ENCODE measurements at regions not wholly inside any gene's neighbourhood (a gene's known extent, or its start where the extent isn't known, plus 50 kb on each side); places are given as distances from the start of the nearest gene placed in this dataset.

DNA sequence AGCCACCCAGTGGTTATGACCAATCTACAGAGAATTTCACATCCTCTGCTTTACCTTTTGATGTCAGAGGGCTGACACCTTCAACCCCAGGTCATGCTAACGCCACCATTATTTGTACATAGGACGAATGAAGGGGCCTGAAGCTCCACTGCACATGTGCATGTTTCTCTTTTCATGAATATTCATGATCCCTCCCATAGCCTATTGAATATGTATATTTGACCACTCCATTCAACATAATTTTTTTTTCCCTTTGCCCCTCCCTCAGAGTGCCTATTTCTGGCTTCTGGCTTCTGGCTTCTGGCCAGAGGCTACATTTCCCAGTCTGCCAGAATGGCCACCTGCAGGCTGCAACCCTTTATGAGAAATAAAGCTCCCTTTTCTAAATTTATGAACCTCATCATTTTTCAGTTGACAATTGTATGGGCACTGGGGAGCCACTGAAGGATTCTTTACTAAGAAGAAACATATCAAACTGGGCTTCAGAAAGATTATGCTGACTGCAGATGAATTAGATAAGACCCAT, 406.7 kb downstream of the SIPA1L2 start:
- DNase-seq: no peak
- Histone ChIP-seq H3K36me3 (replicated peaks) (no peaks in the 10 kb centered on the region), H3K27me3 (replicated peaks) (no peaks in the 10 kb centered on the region), H3K27ac (no peak overlapping the region), H3K4me3 (ENCODE audit: low read depth, low read length) (no peak overlapping the region)
- TF ChIP-seq, protein P1, sequence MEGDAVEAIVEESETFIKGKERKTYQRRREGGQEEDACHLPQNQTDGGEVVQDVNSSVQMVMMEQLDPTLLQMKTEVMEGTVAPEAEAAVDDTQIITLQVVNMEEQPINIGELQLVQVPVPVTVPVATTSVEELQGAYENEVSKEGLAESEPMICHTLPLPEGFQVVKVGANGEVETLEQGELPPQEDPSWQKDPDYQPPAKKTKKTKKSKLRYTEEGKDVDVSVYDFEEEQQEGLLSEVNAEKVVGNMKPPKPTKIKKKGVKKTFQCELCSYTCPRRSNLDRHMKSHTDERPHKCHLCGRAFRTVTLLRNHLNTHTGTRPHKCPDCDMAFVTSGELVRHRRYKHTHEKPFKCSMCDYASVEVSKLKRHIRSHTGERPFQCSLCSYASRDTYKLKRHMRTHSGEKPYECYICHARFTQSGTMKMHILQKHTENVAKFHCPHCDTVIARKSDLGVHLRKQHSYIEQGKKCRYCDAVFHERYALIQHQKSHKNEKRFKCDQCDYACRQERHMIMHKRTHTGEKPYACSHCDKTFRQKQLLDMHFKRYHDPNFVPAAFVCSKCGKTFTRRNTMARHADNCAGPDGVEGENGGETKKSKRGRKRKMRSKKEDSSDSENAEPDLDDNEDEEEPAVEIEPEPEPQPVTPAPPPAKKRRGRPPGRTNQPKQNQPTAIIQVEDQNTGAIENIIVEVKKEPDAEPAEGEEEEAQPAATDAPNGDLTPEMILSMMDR (IDR thresholded peaks at IDR 0.05; ENCODE audit: low read depth, low read length, missing control alignments): no peak
- in situ Hi-C loops (cut with HindIII; ENCODE audit: low pct_ligation_motif_present, low sequenced_read_pairs): no loop called here

DNA sequence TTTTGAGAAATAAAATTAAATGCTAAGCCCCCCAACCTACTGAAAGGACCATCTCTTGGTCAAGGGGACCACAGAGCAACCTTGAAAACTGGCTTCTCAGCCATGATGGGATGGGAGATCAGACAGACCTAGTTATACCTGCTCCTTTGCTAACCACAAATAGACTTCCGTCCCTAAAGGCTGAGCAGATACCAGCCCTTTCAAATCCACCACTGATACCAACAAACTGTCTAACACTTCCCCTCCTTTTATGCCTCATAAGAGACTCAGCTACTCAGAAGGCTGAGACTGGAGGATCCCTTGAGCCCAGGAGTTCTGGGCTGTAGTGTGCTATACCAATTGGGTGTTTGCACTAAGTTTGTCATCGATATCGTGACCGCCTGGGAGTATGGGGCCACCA, 407.3 kb downstream of the SIPA1L2 start:
- DNase-seq: no peak
- no peak overlapping the region for H3K4me3 ChIP-seq (ENCODE audit: low read depth, low read length)
- H3K27me3 ChIP-seq (replicated peaks): no peaks in the 10 kb centered on the region
- no peaks in the 10 kb centered on the region for H3K36me3 ChIP-seq (replicated peaks)
- TF ChIP-seq, protein P1 (IDR thresholded peaks at IDR 0.05; ENCODE audit: low read depth, low read length, missing control alignments): no peak
- H3K27ac ChIP-seq: no peak overlapping the region
- in situ Hi-C loops (cut with HindIII; ENCODE audit: low pct_ligation_motif_present, low sequenced_read_pairs): no loop called here

DNA sequence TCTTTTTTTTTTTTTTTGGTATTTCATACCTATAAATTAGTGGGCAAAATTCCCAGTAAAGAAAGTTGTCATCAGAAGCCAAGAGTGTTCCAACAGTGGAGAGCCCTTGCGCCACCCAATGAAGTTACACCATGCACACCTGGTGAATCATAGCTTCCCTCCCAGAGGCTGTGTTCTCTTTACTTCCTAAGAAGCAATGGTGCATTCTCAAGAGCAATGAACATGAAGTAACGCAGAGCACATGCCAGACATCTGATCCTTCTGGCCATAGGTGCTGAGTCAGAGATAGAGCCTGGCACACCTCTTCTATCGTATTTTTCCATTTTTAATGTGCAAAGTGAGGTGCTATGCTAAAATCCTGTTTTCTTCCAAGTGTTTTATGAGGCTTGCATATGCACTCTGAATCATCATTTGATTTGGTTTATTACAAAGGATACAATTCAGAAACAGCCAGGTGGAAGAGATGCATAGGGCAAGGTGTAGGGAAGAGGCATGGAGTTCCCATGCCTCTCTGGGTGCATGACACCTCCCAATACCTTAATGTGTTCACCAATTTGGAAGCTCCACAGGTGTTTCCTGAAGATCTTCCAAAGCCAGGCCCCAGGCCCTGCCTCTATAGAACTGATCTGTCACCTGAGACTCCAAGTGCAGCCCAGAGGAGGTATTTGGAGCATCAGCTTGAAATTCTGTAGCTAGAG, 408.0 kb downstream of the SIPA1L2 start:
- TF ChIP-seq, protein P1 (IDR thresholded peaks at IDR 0.05; ENCODE audit: low read depth, low read length, missing control alignments): no peak
- no peak for DNase-seq
- in situ Hi-C loops (cut with HindIII; ENCODE audit: low pct_ligation_motif_present, low sequenced_read_pairs): no loop called here
- Histone ChIP-seq H3K36me3 (replicated peaks) (no peaks in the 10 kb centered on the region), H3K27ac (no peak overlapping the region), H3K4me3 (ENCODE audit: low read depth, low read length) (no peak overlapping the region), H3K27me3 (replicated peaks) (no peaks in the 10 kb centered on the region)

DNA sequence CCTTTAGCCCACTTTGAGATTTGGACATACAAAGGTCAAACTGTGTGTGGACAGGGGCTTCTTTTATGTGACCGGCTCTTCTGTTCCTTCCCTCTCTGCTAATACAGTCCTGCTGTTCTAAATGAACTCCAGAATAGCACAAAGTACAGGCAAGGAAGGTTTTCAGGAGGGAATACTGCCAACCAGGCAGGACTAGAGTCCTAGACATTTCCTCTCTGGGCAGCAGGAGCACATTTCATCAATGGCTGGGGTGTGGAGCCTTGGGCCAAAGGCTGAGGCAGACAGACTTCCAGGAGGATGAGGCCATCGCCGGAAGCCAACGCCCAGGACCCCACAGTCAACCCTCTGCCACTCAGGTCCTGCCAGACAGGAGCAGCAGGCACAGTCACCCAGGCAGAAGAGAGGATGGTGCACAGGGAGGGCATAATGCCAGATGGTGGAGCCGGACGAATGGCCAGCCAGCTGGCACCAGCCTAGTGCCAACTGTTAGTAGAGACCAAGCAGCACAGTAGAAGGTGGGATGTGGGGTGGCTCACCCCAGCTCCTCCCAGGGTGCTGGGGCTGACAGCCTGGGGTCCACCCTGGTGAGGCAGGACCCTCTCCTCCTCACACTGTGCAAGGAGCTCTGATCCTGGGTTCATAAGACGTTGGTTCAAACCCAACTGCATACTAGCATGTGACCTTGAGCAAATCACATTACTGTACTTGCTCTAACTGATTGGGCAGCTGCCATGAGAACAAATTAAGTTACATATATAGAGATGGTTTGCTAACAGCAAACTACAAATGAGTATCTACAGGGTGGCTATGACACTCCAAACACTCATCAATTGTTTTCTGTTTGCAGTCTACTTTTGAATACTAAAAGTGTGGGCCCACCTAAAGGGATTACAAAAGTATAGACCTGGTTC, 410.7 kb downstream of the SIPA1L2 start:
- H3K27me3 ChIP-seq (replicated peaks): no peaks in the 10 kb centered on the region
- H3K36me3 ChIP-seq (replicated peaks): no peaks in the 10 kb centered on the region
- in situ Hi-C loops (cut with HindIII; ENCODE audit: low pct_ligation_motif_present, low sequenced_read_pairs): no loop called here
- TF ChIP-seq, protein P1 (IDR thresholded peaks at IDR 0.05; ENCODE audit: low read depth, low read length, missing control alignments): no peak
- no peak overlapping the region for H3K27ac ChIP-seq
- no peak for DNase-seq
- no peak overlapping the region for H3K4me3 ChIP-seq (ENCODE audit: low read depth, low read length)

DNA sequence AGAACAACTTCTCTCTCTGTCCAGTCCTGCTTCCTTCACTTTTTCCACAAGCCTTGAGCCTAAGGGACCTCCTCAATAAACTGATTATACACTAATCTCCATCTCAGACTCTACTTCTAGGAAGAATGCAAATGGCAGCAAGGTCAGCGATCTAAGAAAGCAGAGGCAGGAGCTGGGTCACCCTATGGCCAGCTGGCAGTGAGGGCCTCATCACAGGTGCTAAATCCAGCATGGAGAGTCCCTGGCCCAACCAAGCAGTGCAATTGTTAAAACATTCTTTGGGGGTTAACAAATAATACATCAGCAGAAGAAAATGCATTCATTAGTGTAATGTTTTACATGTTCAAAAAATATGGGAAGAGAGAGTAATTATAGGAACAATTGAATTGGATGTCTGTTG, 416.0 kb downstream of the SIPA1L2 start:
- TF ChIP-seq, protein P1 (IDR thresholded peaks at IDR 0.05; ENCODE audit: low read depth, low read length, missing control alignments): no peak
- in situ Hi-C loops (cut with HindIII; ENCODE audit: low pct_ligation_motif_present, low sequenced_read_pairs): no loop called here
- no peaks in the 10 kb centered on the region for H3K36me3 ChIP-seq (replicated peaks)

More for the DNA sequence above, 416.0 kb downstream of the SIPA1L2 start:
- Histone ChIP-seq H3K27me3 (replicated peaks) (no peaks in the 10 kb centered on the region), H3K4me3 (ENCODE audit: low read depth, low read length) (no peak overlapping the region), H3K27ac (no peak overlapping the region)
- no peak for DNase-seq
